Hematopoietic multipotent progenitor cell (in vitro differentiated cells): ENCODE measurements at regions not wholly inside any gene's neighbourhood (a gene's known extent, or its start where the extent isn't known, plus 50 kb on each side); places are given as distances from the start of the nearest gene placed in this dataset. TPM values are rescaled to one million over a fixed set of nuclear protein-coding genes. Genes with fewer than 3 reads are reported as not detected.

Experiments
- DNase-seq, 3 donors: peaks; one replicate each; pipeline ENCODE4 v3.0.0-alpha.2; 2011 to 2015; ENCODE audit warnings: low read depth in 2 of 3, low spot score in 2 of 3
- small RNA-seq: library from RNA; depleted of rRNA; stranded (forward); fragments of <200 nt; gene quantifications from one replicate; pipeline ENCODE3, GENCODE V24; 2012

GRCh38 chr7:136053689-136054485 lies 76.7 kb upstream of the MTPN start:
- no peak for DNase-seq

- no peak for DNase-seq
Measured at GRCh38 chr7:136051203-136051928, 74.2 kb upstream of the MTPN start.

GRCh38 chr7:136050462-136050847 lies 73.3 kb upstream of the MTPN start:
- no peak for DNase-seq

- no peak for DNase-seq
Measured at GRCh38 chr7:136049818-136050461, 72.8 kb upstream of the MTPN start.

GRCh38 chr7:136049117-136049516 lies 72.0 kb upstream of the MTPN start:
- no peak for DNase-seq

GRCh38 chr7:136046548-136046947 lies 69.4 kb upstream of the MTPN start:
- DNase-seq, result no peak

GRCh38 chr7:136045992-136046391 lies 68.8 kb upstream of the MTPN start:
- no peak for DNase-seq

- DNase-seq, result no peak
Measured at GRCh38 chr7:136045181-136045580, 68.0 kb upstream of the MTPN start.

- no peak for DNase-seq
Measured at GRCh38 chr7:136039577-136040345, 62.6 kb upstream of the MTPN start.

GRCh38 chr7:136036336-136036735 lies 59.2 kb upstream of the MTPN start:
- no peak for DNase-seq

- DNase-seq, result no peak
Measured at GRCh38 chr7:136034132-136034531, 57.0 kb upstream of the MTPN start.

- no peak for DNase-seq
Measured at GRCh38 chr7:136033413-136034031, 56.4 kb upstream of the MTPN start.

GRCh38 chr7:136030867-136031318 lies 53.7 kb upstream of the MTPN start:
- no peak for DNase-seq

- DNase-seq, result no peak
Measured at GRCh38 chr7:136030330-136030729, 53.2 kb upstream of the MTPN start.

- DNase-seq, result no peak
Measured at GRCh38 chr7:136027160-136027559, 50.0 kb upstream of the MTPN start.

Small RNAs in the stretch of these regions (small RNA-seq; reads per million reads assigned to genes)
- gene RF00019, result not detected
